ENCODE measurements at regions not wholly inside any gene's neighbourhood (a gene's known extent, or its start where the extent isn't known, plus 50 kb on each side); places are given as distances from the start of the nearest gene placed in this dataset.

DNA sequence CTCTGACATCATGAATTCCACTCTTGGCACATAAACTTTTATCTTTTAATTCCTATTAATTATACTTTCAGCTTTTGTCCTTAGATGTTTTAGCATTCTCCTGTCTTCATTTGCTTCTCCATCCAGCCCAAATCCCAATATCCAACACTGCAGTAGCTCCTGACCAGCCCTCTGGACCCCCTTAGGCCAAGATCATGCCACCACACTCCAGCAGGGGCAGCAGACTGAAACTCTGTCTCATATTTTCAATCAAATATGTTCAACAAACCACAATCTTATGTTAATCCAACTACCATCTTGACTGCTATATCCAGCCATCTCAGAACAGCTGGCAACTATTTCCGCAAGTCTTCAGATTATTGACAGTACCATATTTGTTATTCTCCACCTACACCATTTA, 315.8 kb upstream of the ROBO2 start:
- no peaks in the 10 kb centered on the region for H3K27me3 Mint-ChIP-seq (ENCODE audit: unreplicated experiment)
- H3K27ac Mint-ChIP-seq (ENCODE audit: unreplicated experiment) = no peak overlapping the region
- H3K4me3 Mint-ChIP-seq (ENCODE audit: unreplicated experiment) = no peak overlapping the region
- no peaks in the 10 kb centered on the region for H3K36me3 Mint-ChIP-seq (ENCODE audit: low read depth, unreplicated experiment)
- no peak for DNase-seq (ENCODE audit: low spot score)
- H3K4me1 Mint-ChIP-seq (ENCODE audit: unreplicated experiment) = no peaks in the 10 kb centered on the region
- TF ChIP-seq, protein P1, sequence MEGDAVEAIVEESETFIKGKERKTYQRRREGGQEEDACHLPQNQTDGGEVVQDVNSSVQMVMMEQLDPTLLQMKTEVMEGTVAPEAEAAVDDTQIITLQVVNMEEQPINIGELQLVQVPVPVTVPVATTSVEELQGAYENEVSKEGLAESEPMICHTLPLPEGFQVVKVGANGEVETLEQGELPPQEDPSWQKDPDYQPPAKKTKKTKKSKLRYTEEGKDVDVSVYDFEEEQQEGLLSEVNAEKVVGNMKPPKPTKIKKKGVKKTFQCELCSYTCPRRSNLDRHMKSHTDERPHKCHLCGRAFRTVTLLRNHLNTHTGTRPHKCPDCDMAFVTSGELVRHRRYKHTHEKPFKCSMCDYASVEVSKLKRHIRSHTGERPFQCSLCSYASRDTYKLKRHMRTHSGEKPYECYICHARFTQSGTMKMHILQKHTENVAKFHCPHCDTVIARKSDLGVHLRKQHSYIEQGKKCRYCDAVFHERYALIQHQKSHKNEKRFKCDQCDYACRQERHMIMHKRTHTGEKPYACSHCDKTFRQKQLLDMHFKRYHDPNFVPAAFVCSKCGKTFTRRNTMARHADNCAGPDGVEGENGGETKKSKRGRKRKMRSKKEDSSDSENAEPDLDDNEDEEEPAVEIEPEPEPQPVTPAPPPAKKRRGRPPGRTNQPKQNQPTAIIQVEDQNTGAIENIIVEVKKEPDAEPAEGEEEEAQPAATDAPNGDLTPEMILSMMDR (IDR thresholded peaks at IDR 0.05; ENCODE audit: unreplicated experiment) = no peak
- no peaks in the 10 kb centered on the region for H3K9me3 Mint-ChIP-seq (ENCODE audit: unreplicated experiment)

DNA sequence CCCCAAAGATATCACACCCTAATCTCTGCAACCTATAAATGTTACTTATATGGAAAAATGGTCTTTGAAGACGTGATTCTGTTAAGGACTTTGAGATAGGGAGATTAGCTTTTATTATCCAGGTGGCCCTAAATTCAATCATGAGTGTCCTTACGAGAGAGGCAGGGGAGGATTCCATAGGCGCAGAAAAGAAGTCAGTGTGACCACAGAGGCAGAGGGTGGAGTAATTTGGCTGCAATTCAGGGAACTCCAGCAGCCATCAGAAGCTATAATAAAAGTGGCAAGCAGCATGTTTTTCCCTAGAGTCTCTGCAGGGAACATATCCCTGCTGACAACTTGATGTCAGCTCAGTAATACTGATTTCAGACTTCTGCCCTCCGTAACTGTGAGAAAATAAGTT, 315.2 kb upstream of the ROBO2 start:
- no peaks in the 10 kb centered on the region for H3K27me3 Mint-ChIP-seq (ENCODE audit: unreplicated experiment)

DNA sequence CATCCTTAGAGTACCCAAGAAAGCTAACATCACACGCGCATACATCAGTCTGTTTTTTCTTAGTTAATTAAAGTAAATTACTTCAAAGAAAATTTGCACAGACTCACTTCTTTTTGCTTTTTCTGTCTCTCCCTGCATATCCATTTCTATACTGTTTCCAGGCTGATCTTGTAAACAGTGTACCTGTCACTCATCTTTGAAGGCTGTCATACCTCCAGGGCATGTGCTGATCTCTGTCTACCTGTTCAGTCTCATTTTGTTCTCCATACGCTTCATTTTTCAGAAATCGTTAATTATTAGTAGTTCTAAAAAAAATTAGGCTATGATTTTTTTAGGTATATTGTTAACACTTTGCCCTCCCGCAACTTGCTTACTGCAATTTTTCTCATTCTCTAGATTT, 313.9 kb upstream of the ROBO2 start:
- H3K36me3 Mint-ChIP-seq (ENCODE audit: low read depth, unreplicated experiment) = no peaks in the 10 kb centered on the region
- no peaks in the 10 kb centered on the region for H3K27me3 Mint-ChIP-seq (ENCODE audit: unreplicated experiment)
- TF ChIP-seq, protein P1 (IDR thresholded peaks at IDR 0.05; ENCODE audit: unreplicated experiment) = no peak
- H3K4me3 Mint-ChIP-seq (ENCODE audit: unreplicated experiment) = no peak overlapping the region
- no peak overlapping the region for H3K27ac Mint-ChIP-seq (ENCODE audit: unreplicated experiment)
- H3K4me1 Mint-ChIP-seq (ENCODE audit: unreplicated experiment) = no peaks in the 10 kb centered on the region
- no peaks in the 10 kb centered on the region for H3K9me3 Mint-ChIP-seq (ENCODE audit: unreplicated experiment)
- DNase-seq (ENCODE audit: low spot score) = no peak

More for the DNA sequence above, 315.2 kb upstream of the ROBO2 start:
- no peaks in the 10 kb centered on the region for H3K36me3 Mint-ChIP-seq (ENCODE audit: low read depth, unreplicated experiment)
- no peaks in the 10 kb centered on the region for H3K4me1 Mint-ChIP-seq (ENCODE audit: unreplicated experiment)
- no peak for DNase-seq (ENCODE audit: low spot score)
- no peak overlapping the region for H3K27ac Mint-ChIP-seq (ENCODE audit: unreplicated experiment)
- H3K4me3 Mint-ChIP-seq (ENCODE audit: unreplicated experiment) = no peak overlapping the region
- TF ChIP-seq, protein P1 (IDR thresholded peaks at IDR 0.05; ENCODE audit: unreplicated experiment) = no peak
- no peaks in the 10 kb centered on the region for H3K9me3 Mint-ChIP-seq (ENCODE audit: unreplicated experiment)

DNA sequence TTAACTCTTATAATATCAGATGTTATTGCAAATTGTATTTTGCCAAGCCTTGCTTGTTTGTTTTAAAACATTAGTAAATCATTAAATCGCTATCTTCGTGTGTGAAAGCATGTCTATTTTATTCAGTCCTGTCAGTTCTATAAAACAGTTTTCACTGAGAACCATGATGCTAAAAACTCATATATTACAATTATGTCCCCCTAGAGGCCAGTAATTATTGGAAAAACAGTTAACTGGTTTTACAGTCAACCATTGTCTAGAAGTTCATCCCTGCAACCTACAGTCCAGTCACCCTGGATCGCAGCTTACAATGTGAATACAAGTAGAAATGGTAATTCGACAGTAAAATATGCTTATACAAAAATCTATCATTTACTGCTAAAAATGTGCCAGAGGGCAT, 311.5 kb upstream of the ROBO2 start:
- no peak for DNase-seq (ENCODE audit: low spot score)
- TF ChIP-seq, protein P1 (IDR thresholded peaks at IDR 0.05; ENCODE audit: unreplicated experiment) = no peak
- H3K4me3 Mint-ChIP-seq (ENCODE audit: unreplicated experiment) = no peak overlapping the region
- no peaks in the 10 kb centered on the region for H3K27me3 Mint-ChIP-seq (ENCODE audit: unreplicated experiment)
- no peaks in the 10 kb centered on the region for H3K4me1 Mint-ChIP-seq (ENCODE audit: unreplicated experiment)
- no peaks in the 10 kb centered on the region for H3K36me3 Mint-ChIP-seq (ENCODE audit: low read depth, unreplicated experiment)
- H3K9me3 Mint-ChIP-seq (ENCODE audit: unreplicated experiment) = no peaks in the 10 kb centered on the region
- no peak overlapping the region for H3K27ac Mint-ChIP-seq (ENCODE audit: unreplicated experiment)

DNA sequence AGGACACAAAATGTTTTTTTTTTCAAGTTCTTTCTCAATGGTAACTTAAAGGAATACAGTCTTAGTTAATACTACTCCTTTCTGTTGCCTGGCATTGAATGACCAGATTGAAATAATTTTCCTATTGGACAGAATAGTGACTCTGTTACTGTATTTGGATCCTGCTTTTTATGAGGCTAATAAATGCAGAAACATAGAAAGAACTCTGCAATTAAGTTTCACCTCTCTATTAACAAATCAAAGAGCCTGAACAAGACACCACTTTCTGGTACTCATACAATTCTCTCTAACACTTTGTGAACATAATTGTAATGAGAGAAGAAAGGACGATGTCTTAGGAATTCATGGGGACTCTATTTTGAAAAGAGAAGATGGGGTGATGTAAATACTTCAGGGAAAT, 308.4 kb upstream of the ROBO2 start:
- TF ChIP-seq, protein P1 (IDR thresholded peaks at IDR 0.05; ENCODE audit: unreplicated experiment) = no peak

More for the DNA sequence above, 308.4 kb upstream of the ROBO2 start:
- Mint-ChIP-seq H3K27ac (ENCODE audit: unreplicated experiment) (no peak overlapping the region), H3K9me3 (ENCODE audit: unreplicated experiment) (no peaks in the 10 kb centered on the region), H3K27me3 (ENCODE audit: unreplicated experiment) (no peaks in the 10 kb centered on the region), H3K4me3 (ENCODE audit: unreplicated experiment) (no peak overlapping the region), H3K36me3 (ENCODE audit: low read depth, unreplicated experiment) (no peaks in the 10 kb centered on the region), H3K4me1 (ENCODE audit: unreplicated experiment) (no peaks in the 10 kb centered on the region)
- DNase-seq (ENCODE audit: low spot score) = no peak

Measured in endothelial cell (in vitro differentiated cells).